Colonic mucosa (tissue), 4 donors: ENCODE measurements at regions not wholly inside any gene's neighbourhood (a gene's known extent, or its start where the extent isn't known, plus 50 kb on each side); places are given as distances from the start of the nearest gene placed in this dataset.
A peak's percentile ranks its signal among the peaks of the same experiment; 100 is the strongest.

ENCODE experiments used
- DNase-seq: peaks from one replicate; pipeline ENCODE4 v3.0.0-alpha.2; 2020
- H3K27ac ChIP-seq: fragments of 200-600 bp; one replicate; pipeline ENCODE4 v1.8.0; 2021
- H3K27me3 ChIP-seq: fragments of 200-600 bp; one replicate; pipeline ENCODE4 v1.8.0; 2021
- H3K36me3 ChIP-seq: fragments of 200-600 bp; one replicate; pipeline ENCODE4 v1.8.0; 2021
- H3K4me1 ChIP-seq: fragments of 200-600 bp; one replicate; pipeline ENCODE4 v1.8.0; 2021; ENCODE audit warnings: mild to moderate bottlenecking
- H3K4me3 ChIP-seq: fragments of 200-600 bp; one replicate; pipeline ENCODE4 v1.8.0; 2021
- H3K9ac ChIP-seq, 2 donors: one replicate each; pipeline ENCODE4 v1.7.0; 2013; ENCODE audit warnings: control low read depth in 2 of 2, low read depth in 2 of 2, low read length in 2 of 2
- H3K9me3 ChIP-seq: fragments of 200-600 bp; one replicate; pipeline ENCODE4 v1.8.0; 2021
- CTCF ChIP-seq: fragments of 200-600 bp; IDR thresholded peaks from one replicate; pipeline ENCODE4 v1.8.0; 2022; ENCODE audit warnings: antibody characterized with exemption, mild to moderate bottlenecking
- intact Hi-C: fragments of 100-400 bp; cut with DNase I; formaldehyde crosslinking; loops from one replicate; pipeline ENCODE4 v1.14.1; 2022
- donor health status: healthy.
- donor health status: DM: no; HTN: no; CAD: no.
- donor health status: DM: no; HTN: no; CAD: no.

GRCh38 chr4:60201052-60201673 is 999.0 kb upstream of the ADGRL3 start:
- no peaks in the 10 kb centered on the region for H3K27me3 ChIP-seq
- no peak overlapping the region for H3K4me3 ChIP-seq
- H3K27ac ChIP-seq = no peak overlapping the region
- peak; percentile 85 for TF ChIP-seq CTCF
- intact Hi-C loops = no loop called here
- H3K36me3 ChIP-seq = no peaks in the 10 kb centered on the region
- H3K9ac ChIP-seq = no peak overlapping the region
- H3K9me3 ChIP-seq = no peaks in the 10 kb centered on the region
- peak; percentile 44 for DNase-seq
- H3K4me1 ChIP-seq = no peaks in the 10 kb centered on the region

GRCh38 chr4:60209588-60209987 is 990.5 kb upstream of the ADGRL3 start:
- Histone ChIP-seq H3K4me3 (no peak overlapping the region), H3K36me3 (no peaks in the 10 kb centered on the region), H3K9ac (no peak overlapping the region), H3K9me3 (no peaks in the 10 kb centered on the region), H3K27ac (no peak overlapping the region), H3K4me1 (no peaks in the 10 kb centered on the region), H3K27me3 (no peaks in the 10 kb centered on the region)
- TF ChIP-seq CTCF = no peak
- DNase-seq = no peak
- intact Hi-C loops = no loop called here

GRCh38 chr4:60215906-60216305 is 984.2 kb upstream of the ADGRL3 start:
- Histone ChIP-seq H3K9me3 (no peaks in the 10 kb centered on the region), H3K4me3 (no peak overlapping the region), H3K27me3 (no peaks in the 10 kb centered on the region), H3K4me1 (no peaks in the 10 kb centered on the region), H3K36me3 (no peaks in the 10 kb centered on the region), H3K27ac (no peak overlapping the region), H3K9ac (no peak overlapping the region)
- no peak for TF ChIP-seq CTCF
- intact Hi-C loops = no loop called here
- DNase-seq = no peak

GRCh38 chr4:60216752-60217151 is 983.4 kb upstream of the ADGRL3 start:
- Histone ChIP-seq H3K36me3 (no peaks in the 10 kb centered on the region), H3K9me3 (no peaks in the 10 kb centered on the region), H3K27me3 (no peaks in the 10 kb centered on the region), H3K4me1 (no peaks in the 10 kb centered on the region), H3K9ac (no peak overlapping the region), H3K27ac (no peak overlapping the region), H3K4me3 (no peak overlapping the region)
- no peak for TF ChIP-seq CTCF
- DNase-seq = no peak
- intact Hi-C loops = no loop called here

- Histone ChIP-seq H3K4me1 (no peaks in the 10 kb centered on the region), H3K4me3 (no peak overlapping the region), H3K9ac (no peak overlapping the region), H3K36me3 (no peaks in the 10 kb centered on the region), H3K9me3 (no peaks in the 10 kb centered on the region), H3K27ac (no peak overlapping the region), H3K27me3 (no peaks in the 10 kb centered on the region)
- DNase-seq = no peak
- no peak for TF ChIP-seq CTCF
- intact Hi-C loops = no loop called here
Observed at GRCh38 chr4:60221866-60222265, 978.3 kb upstream of the ADGRL3 start.
